ENCODE measurements at regions not wholly inside any gene's neighbourhood (a gene's known extent, or its start where the extent isn't known, plus 50 kb on each side); places are given as distances from the start of the nearest gene placed in this dataset.
"Not testable (repeated sequence)": the region's sequence is repeated elsewhere in the genome, so short reads cannot be mapped to it uniquely, and the experiment has no call there.

DNA sequence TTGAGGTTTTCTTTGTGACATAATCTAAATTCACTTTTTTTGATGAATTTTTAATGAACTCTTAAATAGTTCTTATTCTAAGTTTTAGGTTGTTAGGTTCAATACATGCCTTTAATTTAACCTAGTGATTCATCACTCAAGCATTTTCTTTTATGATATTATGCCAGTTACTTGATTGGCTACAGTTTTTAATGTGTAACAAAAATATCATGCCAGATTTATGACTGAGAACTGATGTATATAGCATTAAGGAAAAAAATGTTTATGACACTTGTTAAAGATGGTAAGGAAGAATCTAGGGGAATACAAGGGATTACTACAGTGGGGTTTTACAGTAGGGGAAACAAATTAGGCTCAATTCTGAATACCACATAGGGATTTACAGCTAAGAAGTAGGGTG lies 103.1 kb downstream of the VGLL3 start:
- no peak for DNase-seq

DNA sequence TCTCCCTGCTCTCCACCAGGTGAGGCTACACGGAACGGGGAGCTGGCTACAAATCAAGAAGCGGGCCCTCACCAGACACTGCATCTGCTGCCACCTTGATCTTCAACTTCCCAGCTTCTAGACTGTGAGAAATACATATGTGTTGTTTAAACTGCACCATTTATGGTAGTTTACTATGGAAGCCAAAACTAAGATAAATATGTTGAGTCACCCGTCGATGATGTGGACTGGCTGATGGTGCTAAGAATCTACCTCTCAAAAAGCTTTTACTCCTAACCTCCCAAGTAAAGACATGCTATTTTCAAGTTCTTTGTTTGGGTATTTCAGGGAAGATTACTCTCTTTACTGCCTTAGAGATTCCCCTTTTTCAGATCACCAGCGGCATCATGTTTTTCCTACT lies 110.9 kb downstream of the VGLL3 start:
- DNase-seq, result no peak

DNA sequence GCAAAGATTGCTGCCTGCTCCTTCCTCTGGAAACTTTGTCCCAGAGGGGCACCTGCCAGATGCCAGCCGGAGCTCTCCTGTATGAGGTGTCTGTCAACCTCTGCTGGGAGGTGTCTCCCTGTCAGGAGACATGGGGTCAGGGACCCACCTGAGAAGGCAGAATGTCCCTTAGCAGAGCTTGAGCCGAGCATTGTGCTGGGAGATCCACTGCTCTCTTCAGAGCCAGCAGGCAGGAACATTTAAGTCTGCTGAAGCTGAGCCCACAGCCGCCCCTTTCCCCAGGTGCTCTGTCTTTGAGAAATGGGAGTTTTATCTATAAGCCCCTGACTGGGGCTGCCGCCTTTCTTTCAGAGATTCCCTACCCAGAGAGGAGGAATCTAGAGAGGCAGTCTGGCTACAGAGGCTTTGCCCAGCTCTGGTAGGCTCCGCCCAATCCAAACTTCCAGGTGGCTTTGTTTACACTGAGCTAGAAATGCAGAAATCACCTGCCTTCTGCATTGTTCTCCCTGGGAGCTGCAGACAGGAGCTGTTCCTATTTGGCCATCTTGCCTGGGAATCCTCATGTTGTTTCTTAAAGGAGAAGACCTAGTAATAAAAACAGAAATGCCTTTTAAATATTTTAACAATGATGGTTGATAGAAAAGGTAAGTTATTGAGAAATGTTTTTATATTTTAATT lies 114.3 kb downstream of the VGLL3 start:
- not testable (repeated sequence) for DNase-seq

DNA sequence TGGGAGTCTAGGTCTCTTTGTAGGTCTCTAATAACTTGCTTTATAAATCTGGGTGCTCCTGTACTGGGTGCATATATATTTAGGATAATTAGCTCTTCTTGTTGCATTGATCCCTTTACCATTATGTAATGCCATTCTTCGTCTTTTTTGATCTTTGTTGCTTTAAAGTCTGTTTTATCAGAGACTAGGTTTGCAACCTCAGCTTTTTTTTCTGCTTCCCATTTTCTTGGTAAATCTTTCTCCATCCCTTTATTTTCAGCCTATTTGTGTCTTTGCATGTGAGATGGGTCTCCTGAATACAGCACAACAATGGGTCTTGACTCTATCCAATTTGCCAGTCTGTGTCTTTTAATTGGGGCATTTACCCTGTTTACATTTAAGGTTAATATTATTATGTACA lies 116.2 kb downstream of the VGLL3 start:
- DNase-seq, result not testable (repeated sequence)

- DNase-seq, result no peak
Observed at GRCh38 chr3:86869566-86869965, 121.4 kb downstream of the VGLL3 start.

GRCh38 chr3:86867982-86868381 lies 123.0 kb downstream of the VGLL3 start:
- DNase-seq, result no peak

DNA sequence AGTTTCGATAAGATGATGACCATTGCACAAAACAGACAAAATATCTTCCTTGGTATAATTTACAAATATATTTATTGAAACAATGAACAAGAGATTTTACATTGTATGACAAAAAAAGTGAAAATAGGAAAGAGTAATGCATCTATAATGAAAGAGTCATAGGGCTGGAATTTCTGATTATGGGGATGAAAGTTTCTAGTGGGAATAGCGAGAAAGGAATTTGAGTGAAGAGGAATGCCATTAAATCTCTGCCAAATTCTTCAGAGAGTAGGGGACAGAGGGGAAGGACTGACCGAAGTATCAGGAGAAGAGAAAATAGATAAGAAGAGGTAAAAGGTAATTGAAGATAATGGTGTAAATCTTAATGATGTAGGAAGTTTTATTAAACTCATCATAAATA lies 125.4 kb downstream of the VGLL3 start:
- no peak for DNase-seq

DNA sequence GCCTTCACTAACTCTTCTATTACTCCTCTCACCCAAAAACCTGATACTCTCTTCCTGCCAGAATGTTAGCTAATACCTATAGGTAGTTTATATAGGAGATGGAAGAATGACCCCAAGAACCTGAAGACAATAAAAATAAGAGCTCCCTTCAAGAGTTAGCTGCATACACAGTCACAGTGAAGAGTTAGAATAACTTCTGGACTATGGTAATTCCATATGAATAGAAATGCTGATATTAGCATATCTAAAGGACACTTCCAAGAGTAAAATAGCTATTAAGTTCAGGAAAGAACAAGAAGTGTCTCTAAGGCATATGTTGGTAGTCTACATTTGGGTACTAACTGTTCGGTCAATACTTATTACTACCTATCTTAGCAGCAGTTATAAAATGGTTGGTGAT lies 134.2 kb downstream of the VGLL3 start:
- DNase-seq, result no peak

- DNase-seq, result no peak
Observed at GRCh38 chr3:86849991-86850390, 141.0 kb downstream of the VGLL3 start.

DNA sequence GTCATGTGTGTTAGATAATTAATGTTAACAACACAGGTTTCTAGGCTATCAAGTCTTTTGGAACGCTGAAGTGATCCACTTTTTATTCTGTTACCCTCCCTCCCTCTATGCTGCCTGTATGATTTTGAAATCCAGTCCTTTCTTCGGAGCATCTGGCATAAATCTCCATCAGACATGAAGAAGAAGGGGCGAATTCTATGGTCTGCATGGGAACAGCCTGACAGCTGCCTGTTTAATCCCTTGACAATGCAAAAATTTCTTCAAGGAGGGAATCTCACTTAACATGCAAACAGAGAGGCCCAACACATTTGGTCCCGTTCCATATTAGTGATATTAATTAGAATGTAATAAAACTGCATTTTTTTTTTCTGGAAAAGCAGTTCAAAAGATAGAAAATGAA lies 145.2 kb downstream of the VGLL3 start:
- DNase-seq, result no peak

GRCh38 chr3:86838927-86839326 lies 152.0 kb downstream of the VGLL3 start:
- no peak for DNase-seq

DNA sequence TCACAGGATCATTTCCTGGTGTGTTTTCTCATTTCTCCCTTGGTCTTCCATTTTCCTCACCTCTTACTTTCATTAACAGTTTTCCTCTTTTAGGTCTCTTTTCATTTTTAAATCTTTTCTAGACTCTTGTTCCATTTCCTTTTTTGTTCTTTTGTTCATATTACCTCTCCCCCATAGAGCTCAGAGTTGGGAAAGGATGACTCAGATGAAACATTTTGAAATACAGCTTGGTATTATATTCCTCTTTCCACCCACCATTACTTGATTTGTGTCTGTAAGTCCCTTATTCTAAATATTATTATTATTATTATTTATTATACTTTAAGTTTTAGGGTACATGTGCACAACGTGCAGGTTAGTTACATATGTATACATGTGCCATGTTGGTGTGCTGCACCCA lies 153.1 kb downstream of the VGLL3 start:
- no peak for DNase-seq

GRCh38 chr3:86830566-86830965 lies 160.4 kb downstream of the VGLL3 start:
- DNase-seq, result no peak

GRCh38 chr3:86828751-86829150 lies 162.2 kb downstream of the VGLL3 start:
- no peak for DNase-seq

GRCh38 chr3:86827582-86827981 lies 163.4 kb downstream of the VGLL3 start:
- DNase-seq, result not testable (repeated sequence)

DNA sequence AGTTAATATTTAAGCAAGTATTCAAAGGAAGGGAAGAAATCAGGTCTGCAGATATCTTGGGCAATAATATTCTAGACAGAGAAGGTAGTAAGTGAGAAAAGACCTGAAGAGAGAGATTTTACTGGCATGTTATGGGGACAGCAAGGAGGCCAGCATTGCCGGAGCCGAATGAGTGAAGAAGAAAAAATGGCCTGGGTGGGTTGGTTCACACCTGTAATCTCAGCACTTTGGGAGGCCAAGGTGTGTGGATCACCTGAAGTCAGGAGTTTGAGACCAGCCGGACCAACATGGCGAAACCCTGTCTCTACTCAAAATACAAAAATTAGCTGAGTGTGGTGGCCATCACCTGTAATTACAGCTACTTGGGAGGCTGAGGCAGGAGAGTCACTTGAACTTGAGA lies 164.7 kb downstream of the VGLL3 start:
- DNase-seq, result no peak

GRCh38 chr3:86815880-86816279 lies 175.1 kb downstream of the VGLL3 start:
- no peak for DNase-seq

GRCh38 chr3:86814918-86815655 lies 175.9 kb downstream of the VGLL3 start:
- no peak for DNase-seq

DNA sequence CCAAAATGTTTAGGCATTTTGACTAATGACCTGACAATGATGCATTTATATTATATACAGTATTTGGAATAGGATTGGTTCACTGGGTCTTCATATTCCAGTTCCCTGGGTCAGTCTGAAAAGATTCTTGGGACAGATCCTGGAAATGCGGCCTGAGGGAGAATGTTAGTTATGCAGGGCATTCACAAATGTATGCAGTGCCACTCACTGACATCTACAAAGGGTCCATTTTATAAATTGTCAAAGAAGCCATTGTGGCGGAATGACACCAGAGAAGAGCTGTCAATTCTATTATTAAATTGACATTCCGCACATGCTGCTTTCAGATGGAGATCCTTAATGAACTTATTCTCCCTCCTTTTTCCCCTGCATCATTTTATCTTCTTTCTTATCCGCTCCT lies 176.6 kb downstream of the VGLL3 start:
- peak in 18 of 56 donors; percentile 2 to 72 (median 11) for DNase-seq

DNA sequence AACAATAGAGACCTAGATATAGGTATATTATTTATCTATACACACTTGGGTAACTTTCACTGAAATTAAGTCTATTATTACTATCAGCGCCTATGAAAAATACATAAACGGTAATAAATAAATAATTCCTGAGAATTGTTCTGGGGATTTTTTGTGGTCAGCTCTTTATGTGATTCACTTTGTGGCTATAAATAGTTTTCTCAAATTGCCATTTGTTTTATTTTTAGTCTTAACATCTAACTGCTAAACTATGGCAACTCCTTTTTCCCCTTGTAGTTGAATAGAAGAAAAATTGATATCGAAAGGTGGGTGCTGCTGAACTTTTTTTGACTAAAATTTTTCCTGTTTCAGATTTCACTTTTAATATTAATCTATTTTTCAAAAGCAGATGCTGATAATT lies 189.0 kb downstream of the VGLL3 start:
- DNase-seq, result no peak

DNA sequence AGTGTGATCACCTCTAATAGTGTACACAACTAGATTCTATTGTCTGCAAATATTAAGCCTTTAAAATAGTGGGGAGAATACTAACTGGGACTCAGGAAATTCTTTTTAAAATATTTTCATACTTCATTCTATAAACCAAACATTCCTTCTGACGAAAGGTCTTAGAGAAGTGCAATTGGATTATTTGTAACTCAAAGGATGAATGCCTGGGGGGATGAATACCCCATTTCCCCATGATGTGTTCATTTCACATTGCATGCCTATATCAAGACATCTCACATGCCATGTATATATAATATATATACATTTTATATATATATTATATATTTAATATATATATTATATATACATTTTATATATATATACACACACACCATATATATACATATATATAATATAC lies 189.9 kb downstream of the VGLL3 start:
- no peak for DNase-seq

DNA sequence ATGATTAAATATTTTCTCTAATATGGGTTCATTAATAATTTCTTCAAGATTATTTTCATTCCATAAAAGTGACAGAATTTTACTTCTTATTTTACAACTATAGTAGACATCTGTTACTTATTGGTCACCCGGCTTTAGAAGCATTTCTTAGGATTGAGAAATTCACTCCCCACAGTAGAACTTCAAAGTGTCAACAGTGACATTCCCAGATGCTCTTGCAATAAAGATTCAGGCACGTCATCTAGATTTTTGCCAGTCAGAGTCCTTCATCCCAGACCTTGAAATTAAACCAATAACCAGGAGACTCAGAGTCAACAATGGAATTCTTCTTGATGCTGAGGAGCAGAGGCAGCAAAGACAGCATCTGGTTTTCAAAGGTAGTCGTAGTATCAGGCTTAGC lies 190.8 kb downstream of the VGLL3 start:
- DNase-seq, result no peak

DNA sequence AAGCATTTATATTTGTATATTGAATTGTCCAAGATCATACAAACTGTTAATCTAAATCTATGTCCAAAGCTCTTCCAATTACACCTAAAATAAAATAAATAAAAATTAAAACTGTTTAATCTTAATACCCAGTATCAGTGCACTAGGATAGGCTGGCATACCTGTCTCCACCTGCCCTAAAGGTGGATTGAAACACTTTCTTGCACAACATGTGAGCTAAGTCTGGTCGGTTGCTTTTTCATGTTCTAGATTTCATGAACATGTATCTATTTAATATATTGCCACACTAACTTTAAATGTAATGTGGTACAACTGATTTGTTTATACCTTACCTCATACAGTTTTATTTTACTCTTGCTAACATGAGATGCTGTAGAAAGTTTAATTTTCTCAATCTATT lies 193.0 kb downstream of the VGLL3 start:
- no peak for DNase-seq

Measured in amygdala (tissue), 56 donors.